HG03565 (cell line): ENCODE measurements at regions not wholly inside any gene's neighbourhood (a gene's known extent, or its start where the extent isn't known, plus 50 kb on each side); places are given as distances from the start of the nearest gene placed in this dataset.
"Not testable (repeated sequence)": the region's sequence is repeated elsewhere in the genome, so short reads cannot be mapped to it uniquely, and the experiment has no call there.

ENCODE experiments used
- ATAC-seq: cut with Tn5 transposase; IDR thresholded peaks from one replicate; pipeline ENCODE4 v1.9.1; 2021; ENCODE audit warnings: mild to moderate bottlenecking, moderate library complexity; ENCODE audit not compliant: unreplicated experiment

DNA sequence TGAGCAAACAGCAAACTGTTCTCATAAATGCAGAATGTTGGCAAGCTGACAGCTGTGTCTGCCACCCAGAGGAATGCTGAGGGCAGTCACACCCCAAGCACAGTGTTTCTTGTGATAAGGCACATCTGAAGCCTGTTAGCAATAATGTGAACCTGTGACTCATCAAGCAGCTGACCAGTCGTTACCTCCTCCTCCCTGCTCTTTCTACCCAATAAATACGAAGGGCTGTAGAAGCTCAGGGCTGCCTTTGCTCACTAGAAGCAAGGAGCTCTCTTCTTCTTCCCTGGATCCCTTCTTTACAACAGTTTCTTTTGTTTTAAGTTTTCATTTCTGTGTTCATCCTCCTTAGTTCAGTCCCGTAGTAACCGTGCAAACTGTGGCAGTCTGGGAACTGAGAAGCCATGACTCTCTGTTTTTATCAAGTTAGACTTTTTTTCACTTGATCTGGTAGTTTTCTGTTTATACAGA lies 160.3 kb upstream of the ZNF184 start:
- not testable (repeated sequence) for ATAC-seq

DNA sequence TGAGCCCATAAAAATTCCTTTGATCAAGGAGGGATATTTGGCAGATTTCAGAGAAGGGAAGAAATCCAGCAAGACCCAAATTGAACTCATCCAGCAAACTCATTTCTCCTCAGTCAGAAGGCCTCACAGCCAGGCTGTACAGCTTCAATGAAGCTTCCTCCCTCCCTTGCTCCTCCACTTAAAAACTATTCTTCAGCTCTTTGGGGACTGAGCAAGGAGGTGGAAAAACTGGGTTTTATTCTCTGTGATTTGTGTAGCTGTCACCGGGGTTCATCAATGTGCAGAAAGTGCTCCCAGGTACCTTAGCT lies 158.7 kb upstream of the ZNF184 start:
- ATAC-seq, result no peak

DNA sequence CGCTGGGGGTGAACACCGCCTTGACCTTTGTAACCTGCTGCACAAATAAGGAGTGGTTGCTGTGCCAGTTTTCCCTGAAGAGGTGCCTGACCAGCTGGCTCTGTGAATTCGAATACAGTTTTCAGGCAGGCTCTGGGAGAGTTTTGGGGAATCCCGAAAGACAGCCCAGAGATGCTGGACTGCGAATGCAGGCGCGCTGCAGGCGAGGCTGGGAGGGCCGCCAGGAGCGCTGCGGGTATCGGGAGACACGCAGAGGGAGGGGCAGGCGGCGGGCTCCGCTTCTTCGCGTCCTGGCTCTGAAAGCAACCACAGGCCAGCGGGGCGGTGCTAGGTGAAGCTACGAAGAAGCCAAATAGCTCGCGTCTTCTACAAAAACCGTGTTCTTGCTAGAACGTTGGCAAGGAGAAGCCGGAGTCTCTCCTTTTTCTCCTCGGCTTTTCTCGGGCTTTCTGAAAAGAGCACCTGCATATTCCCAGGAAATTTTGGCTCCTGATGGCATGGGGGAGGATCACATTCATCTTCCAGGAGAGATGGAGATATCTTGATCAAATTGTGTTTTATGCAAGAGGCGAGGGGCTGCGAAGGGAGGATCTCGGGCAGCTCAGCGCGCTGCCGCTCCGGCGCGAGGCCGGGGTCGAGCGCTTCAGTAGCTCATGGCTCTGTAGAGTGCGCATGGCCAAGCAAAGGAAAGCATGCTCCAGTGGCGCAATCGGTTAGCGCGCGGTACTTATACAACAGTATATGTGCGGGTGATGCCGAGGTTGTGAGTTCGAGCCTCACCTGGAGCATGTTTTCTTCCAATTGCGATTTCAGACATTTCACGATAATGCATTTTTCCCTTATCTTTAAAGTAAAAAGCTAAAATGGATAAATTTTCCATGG lies 158.1 kb upstream of the ZNF184 start:
- ATAC-seq, result no peak

DNA sequence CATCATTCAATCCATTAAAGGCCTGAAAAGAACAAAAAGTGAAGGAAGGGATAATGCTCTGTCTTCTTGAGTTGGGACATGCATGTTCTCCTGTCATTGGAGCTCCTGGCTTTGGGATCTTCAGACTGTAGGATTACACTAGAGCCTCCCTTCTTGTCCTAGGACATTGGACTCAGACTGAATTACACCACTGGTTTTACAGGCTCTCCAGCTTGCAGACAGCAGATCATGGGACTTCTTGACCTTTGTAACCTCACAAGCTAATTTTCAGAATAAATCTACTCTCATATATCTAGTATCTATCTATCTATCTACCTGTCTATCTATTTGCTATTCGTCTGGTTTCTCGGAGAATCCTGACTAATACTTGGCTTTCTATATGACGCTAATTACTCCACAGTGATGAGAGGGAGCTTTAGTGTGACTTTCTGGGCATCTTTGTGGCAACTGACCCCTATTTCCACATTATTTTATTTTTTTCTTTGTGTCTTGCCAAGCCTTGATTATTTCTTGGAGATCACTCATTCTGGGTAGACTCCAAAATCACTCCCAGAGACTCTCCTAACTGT lies 151.9 kb upstream of the ZNF184 start:
- ATAC-seq, result no peak

DNA sequence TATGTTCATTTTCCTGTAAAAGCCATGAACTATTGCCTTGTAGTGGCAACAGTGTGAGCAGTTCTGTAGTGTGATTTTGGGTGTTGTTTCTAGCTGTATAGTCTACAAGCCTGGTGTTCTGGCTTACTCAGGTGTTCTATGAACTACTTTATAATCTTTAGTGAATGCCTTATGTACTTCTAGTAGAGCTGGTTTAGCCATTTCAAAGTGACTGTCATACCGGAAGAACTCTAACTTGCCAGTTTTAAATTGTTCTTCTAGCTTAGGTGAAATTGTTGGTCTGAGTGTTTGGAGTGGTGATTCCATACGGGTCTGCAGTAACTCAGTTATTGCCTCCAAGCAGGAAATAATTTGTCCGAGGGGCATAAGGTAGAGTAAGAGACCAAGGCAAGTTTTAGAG lies 150.2 kb upstream of the ZNF184 start:
- no peak for ATAC-seq

DNA sequence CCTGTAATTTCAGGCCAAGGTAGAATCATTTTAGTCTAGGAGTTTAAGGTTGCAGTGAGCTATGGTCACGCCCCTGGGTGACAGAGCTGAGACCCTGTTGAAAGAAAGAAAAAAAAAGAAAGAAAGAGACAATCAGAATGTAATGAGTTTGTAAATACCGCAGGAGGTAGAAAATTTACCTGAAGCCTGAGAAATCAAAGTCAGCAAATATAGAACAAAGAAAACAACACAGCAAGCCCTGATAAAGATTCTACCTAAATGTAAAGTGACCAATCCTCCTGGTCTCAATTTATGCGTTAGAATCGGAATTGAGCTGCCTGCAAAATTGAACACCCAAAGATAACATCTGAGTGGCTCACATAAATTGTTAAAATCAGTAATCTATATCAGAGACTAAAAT lies 146.5 kb upstream of the ZNF184 start:
- no peak for ATAC-seq

DNA sequence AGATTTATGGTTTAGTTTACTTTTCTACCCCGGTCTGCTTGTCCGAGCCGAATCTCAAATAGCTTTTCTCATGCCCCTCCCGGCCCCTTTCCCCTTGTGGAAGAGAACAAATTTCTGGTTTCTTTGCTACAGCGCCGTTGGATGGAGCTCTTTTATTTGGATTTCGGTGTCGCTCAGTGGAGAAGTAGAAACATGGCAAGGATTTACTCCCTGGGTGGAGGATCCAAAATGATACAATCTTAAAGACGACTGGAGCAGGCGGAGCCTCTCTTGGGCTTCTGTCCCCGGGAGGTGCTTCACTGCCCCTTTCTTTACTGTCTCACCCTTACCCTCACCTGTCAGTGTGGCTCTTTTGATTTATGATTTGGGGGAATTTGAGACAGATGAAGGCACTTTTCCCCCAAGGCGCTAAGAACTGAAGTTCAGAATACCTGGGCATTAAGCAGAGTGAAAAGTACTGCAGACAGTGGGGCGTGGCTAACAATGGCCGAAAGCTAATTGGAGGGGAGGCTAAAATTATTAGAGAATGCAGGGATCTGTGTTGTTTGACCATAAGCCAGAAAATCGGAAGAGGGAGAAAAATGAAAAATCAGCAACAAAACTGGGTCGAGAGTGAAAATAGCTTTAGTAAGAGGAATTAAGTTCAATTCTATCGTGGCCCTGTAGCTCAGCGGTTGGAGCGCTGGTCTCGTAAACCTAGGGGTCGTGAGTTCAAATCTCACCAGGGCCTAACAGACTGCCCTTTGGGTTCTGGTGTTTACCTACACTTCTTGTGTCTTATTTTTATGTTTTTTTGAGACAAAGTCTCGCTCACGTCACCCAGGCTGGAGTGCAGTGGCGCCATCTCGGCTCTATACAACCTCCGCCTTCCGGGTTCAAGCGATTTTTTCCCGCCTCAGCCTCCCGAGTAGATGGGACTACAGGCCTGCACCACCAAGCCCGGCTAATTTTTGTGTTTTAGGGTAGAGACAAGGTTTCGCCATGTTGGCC lies 145.1 kb upstream of the ZNF184 start:
- ATAC-seq, result no peak

DNA sequence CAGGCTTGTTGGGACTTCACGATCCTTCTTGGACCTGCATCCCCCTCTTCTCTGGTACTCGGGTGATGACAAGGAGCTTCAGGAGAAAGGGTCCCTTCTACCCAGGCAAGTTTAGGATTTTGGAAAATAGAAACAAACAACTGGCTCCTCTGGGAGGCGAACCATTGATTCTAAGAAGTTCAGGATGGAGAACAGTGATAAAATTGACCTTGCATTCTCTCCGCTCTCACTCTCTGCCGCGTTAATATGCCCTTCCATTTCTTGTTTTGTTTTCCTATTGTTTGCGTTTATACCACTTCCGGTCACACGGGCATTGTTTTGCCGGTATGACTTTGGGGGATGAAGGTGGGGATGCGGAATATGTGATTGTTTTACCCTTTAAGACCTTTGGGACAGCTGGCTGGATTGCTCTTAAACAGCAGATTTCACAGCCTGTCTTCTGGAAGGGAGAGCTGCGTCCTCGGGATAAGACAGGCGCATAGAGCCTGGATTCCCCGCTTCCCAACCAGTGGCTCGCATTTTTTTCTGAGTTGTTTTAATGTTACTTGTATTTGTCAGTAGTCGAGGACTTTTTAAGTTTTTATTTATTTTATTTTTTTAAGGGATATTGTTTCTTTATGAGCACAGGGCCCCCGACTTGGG lies 144.3 kb upstream of the ZNF184 start:
- ATAC-seq, result no peak

DNA sequence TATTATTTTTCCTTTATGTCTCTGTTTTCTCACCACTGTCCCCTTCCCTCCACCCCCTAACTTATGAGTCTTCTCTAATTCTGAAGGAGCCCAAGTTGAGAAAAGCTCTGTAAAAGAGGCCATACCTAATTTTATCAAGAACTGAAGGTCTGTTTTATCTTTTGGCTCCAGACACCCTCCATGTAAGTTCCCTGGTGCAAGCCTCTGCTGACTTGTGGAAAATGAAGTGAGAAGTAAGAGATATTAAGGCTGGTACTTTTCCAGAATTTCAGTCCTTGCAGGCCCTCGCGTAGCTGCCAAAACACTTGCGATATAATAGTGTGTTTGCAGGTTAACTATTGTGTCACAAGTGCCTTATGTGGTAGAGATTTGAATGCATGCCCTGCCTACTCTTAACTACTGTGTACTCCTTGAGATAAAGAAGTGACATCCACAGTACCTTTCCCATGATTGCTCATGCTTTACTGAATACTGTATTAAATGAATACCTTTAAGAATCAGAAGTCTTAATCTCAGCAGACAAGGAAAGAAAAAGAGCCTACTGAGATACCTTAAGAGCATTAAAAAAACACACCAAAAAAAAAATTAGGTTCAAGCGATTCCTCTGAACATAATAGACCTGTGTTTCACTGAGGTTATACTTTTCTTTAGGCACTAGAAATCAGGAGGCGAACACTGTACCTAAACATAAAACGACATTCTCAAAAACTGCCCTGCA lies 143.6 kb upstream of the ZNF184 start:
- ATAC-seq, result no peak

DNA sequence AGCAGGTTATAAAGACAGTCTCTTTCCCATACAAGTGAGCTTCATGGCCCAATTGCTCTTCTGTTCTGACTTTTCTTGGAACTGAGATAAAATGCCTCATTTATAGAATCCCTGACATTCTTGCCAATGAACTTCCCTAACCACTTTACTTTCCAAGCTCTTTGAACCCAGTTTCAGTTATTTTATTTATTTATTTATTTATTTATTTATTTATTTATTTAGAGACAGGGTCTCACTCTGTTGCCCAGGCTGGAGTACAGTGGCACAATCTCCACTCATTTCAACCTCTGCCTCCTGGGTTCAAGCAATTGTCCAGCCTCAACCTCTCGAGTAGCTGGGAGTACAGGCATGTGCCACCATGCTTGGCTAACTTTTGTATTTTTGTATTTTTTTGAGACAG lies 138.5 kb upstream of the ZNF184 start:
- no peak for ATAC-seq

DNA sequence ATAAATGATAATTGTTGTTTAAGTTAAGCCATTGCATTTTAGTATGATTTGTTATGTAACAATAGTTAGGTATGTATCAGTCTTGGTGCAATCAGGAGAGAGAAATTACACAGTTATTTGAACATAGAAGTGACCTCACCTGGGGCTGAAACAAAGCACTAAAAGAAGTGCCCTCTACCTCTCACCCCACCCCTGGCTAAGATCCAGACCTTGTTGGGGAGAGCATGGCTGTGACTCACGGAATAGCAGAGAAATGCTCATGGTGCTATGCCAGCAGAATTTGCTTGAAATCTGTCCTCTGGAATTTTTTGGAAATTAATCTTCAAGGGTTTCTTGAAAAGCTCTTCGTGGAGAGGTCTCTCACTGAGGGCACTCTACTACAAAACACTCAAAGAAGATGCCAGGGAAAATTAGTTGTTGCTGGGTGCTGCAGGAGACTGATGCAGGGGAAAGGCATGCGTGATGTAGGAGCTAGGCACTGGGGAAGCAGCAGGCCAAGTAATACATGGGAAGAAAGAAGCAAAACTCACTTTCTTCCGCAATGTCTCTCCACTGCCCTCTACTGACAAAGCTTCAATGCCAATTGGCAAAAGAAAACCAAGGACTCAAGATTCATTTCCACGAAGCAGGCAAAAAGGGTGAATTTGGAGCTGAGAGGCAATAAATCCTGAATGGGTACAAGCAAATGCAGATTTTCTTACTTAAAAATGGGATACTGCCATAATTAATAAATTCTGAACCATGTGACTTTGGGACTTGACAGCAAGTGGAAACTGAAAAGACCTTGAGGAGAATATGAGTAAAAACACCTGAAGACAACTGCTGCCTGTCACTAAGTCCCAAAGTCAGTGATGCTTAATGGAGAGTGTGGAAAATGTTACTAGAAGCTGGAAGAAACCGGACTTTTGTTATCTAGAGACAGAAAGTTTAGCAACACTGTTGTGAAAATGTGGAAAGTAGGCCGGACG lies 136.3 kb upstream of the ZNF184 start:
- no peak for ATAC-seq

DNA sequence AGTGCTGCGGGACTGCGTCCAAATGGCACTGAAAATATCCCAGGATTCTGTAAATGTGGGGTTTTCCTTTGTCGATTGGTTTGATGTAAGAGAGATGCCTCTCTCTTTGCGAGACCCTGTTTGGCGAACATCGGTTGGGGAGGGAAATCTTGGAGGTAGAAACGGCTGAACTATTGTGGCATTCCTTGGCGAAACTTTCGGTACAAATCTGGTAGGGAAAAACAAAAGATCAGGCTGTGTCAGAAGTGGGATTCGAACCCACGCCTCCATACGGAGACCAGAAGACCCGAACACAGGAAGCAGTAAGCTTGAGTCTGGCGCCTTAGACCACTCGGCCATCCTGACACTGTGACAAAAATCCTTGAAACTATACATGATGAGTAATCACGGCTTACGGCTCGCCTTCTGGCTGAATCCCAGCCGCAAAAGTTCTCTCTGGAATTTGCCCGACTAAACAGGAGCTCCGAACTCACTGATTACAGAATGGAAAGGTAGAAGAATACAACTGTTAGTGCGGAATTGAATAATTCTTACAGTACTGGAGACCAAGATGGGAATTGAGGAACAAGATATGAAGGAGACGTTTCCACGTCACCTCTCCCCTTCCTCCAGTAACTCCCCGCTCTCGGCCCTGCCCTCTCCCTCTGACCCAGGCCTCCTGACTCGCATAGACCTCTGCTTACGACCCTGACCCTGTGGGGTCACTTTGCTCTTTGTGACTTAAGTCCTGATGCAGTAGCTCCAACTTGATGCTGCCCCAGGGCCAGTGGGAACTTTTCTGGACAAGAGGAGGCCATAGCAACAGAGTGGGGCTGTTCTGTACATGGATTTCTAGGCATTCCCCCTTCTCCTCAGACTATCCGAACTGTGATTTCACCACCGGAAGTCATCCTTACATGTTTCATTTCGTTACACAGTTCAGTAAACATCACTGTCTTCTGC lies 132.8 kb upstream of the ZNF184 start:
- no peak for ATAC-seq

DNA sequence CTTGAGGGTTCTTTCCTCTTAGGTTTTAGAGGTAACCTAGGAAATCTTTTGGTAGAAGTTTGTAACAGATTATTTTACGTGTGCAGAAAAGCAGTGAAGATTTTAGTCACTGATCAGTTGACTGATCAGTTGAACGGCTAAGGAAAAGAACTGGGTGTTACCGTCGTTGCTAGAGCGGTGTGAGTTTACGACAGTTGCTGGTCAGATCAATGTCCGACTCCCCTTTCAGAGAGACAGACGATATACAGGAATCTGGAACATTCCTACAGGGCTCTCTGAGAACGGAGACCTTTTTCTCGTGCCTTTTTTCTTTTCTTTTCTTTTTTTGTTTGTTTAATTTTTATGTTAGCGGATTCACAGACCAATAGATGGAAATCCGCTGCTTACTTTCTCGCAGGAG lies 132.1 kb upstream of the ZNF184 start:
- no peak for ATAC-seq

DNA sequence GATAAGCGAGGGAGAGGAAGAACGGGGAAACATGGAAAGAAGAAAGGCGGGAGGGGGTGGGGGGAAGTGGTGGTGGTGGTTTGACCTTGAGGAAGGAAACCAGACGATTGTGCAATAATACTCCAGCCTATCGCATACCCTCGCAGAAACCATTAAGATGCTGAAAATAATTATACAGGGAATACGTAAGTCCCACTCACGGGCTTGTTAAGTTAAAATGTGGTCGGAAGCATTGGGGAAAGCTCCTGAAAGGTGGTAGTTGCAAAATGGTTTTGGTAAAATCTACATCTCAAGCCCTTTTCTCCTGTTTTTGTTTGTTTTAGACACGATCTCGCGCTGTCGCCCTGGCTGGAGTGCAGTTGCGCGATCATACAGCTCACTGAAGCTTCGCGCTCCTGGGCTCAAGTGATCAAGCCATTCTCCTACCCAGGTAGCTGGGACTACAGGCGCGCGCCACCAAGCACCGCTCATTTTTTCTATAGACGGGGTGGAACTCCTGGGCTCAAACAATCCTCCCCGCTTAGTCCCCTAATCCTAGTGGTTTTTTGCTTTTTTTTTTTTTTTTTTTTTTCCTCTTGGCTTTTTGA lies 128.9 kb upstream of the ZNF184 start:
- ATAC-seq, result no peak

DNA sequence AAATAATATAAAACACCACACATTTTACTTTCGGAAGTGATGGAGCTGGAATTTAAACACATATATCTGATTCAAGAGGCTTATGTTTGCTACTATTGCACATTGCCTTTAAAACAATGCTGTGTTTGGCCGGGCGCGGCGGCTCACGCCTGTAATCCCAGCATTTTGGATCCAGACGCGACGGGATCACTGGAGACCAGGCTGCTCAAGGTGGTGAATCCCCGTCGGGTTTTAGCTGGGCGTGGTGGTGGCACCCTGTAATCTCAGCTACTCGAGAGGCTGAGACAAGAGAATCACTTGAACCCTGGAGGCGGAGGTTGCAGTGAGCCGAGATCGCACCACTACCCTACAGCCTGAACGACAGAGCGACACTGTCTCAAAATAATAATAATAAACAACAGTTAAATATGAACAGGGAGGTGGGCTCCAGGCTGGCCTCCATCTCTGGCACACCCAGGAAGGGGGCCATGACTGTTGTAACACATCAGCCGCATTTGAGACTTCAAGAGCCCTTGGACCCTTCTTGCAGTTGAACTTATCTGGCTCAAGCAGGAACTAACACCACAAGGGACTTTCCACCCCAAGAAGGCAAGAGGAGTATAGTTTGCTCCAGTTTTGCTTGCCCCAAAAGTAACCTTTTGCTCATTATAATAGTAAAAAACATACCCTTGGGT lies 127.1 kb upstream of the ZNF184 start:
- ATAC-seq, result no peak

DNA sequence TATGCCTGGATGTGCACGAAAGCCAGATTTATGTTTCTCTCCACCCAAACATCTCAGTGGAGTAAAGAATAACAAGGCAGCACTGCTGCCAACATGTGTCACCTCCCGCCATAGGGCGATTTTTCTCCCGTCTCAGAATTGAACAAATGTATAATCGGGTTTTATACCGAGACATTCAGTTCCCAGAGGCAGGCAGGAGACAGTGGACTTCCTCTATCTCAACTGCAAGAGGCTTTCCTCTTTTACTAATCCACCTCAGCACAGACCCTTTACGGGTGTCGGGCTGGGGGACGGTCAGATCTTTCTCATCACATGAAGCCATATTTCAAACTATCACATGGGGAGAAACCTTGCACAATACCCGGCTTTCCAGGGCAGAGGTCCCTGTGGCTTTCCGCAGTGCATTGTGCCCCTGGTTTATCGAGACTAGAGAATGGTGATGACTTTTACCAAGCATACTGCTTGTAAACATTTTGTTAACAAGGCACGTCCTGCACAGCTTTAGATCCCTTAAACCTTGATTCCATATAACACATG lies 124.2 kb upstream of the ZNF184 start:
- ATAC-seq, result not testable (repeated sequence)

DNA sequence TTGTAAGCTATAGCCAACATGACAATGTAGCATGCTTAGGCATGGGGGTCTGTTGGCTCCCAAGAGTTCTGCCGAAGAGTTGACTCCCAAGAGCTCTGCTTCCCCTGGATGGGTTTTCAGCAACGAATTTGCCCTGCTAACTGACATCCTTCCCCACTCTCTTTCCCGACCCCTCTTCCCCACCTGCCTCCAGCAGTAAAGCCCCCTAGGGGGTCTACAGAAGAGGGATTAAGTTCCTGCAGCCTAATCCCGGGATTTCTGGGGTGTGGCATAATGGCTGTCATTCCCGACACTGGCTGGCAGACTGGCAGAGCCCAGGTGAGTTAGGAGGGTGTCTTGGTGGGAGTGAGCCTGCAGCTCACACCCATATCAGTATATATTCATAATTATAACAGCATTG lies 121.0 kb upstream of the ZNF184 start:
- no peak for ATAC-seq
